ENCODE measurements at regions not wholly inside any gene's neighbourhood (a gene's known extent, or its start where the extent isn't known, plus 50 kb on each side); places are given as distances from the start of the nearest gene placed in this dataset.
"Not testable (repeated sequence)": the region's sequence is repeated elsewhere in the genome, so short reads cannot be mapped to it uniquely, and the experiment has no call there.

GRCh38 chr6:20277724-20278123, 65.5 kb upstream of the MBOAT1 start:
- TF ChIP-seq FOXA1 (IDR thresholded peaks at IDR 0.05); SP1 (IDR thresholded peaks at IDR 0.05); ARNT (IDR thresholded peaks at IDR 0.05); CTBP1 (IDR thresholded peaks at IDR 0.05; ENCODE audit: borderline replicate concordance): not testable (repeated sequence)
- peak; percentile 84 for TF ChIP-seq ZNF384 (IDR thresholded peaks at IDR 0.05)

Measured in HEK293T (cell line).